SK-N-SH (cell line): ENCODE measurements at regions not wholly inside any gene's neighbourhood (a gene's known extent, or its start where the extent isn't known, plus 50 kb on each side); places are given as distances from the start of the nearest gene placed in this dataset.

Experiments used
- CTCF ChIA-PET: fragments of 300-600, 350-600 bp; formaldehyde crosslinking; extraction: SDS; loops from one replicate; lab custom pipeline; 2021; lab: Yijun Ruan, JAX
- POLR2A ChIA-PET: fragments of 350-600 bp; sonication (Branson Sonifier 250); formaldehyde crosslinking; extraction: SDS; loops from one replicate; lab custom pipeline; 2020; ENCODE audit warnings: antibody characterized with exemption, inconsistent platforms; lab: Yijun Ruan, JAX
- DNase-seq: peaks from one replicate; pipeline ENCODE4 v3.0.0; 2012
- H2AFZ ChIP-seq: fragments of 200-600 bp; sonication (generic); 2 replicates; pipeline ENCODE4 v1.8.1; 2016; ENCODE audit warnings: antibody characterized with exemption, mild to moderate bottlenecking, low read depth
- H3F3A ChIP-seq: fragments of 200-600 bp; sonication (generic); replicated peaks from 2 replicates; pipeline ENCODE3; 2016; ENCODE audit warnings: antibody characterized with exemption, mild to moderate bottlenecking; ENCODE audit not compliant: insufficient read depth
- H3K27ac ChIP-seq, 2 experiments: fragments of 200-500 bp in 1 of 2; fragments of 200-600 bp in 1 of 2; sonication (Bioruptor generic) in 1 of 2; sonication (generic), shearing (Covaris generic) in 1 of 2; 2 replicates each; pipeline versions ENCODE4 v1.5.1 to v1.6.1; 2014 to 2016; ENCODE audit warnings: low read depth in 2 of 2, inconsistent platforms in 1 of 2, low read length in 1 of 2, mild to moderate bottlenecking in 1 of 2, mixed read lengths in 1 of 2
- H3K27me3 ChIP-seq: fragments of 200-600 bp; sonication (generic), shearing (Covaris generic); 2 replicates; pipeline ENCODE4 v1.6.1; 2016; ENCODE audit warnings: mixed run types; ENCODE audit not compliant: insufficient read depth
- H3K36me3 ChIP-seq, 2 experiments: fragments of 200-500 bp in 1 of 2; fragments of 200-600 bp in 1 of 2; sonication (Bioruptor generic) in 1 of 2; sonication (generic) in 1 of 2; replicated peaks in 1 of 2; 2 replicates each; pipeline versions ENCODE3 to v1.5.1; 2014 to 2016; ENCODE audit warnings: low read length in 1 of 2, mild to moderate bottlenecking in 1 of 2; ENCODE audit not compliant: insufficient read depth in 2 of 2, control insufficient read depth in 1 of 2
- H3K4me1 ChIP-seq, 2 experiments: fragments of 200-500 bp in 1 of 2; fragments of 200-600 bp in 1 of 2; sonication (Bioruptor generic) in 1 of 2; sonication (generic), shearing (Covaris generic) in 1 of 2; 2 replicates each; pipeline versions ENCODE4 v1.5.1 to v1.6.1; 2014 to 2016; ENCODE audit warnings: low read depth in 1 of 2, low read length in 1 of 2, mixed run types in 1 of 2; ENCODE audit not compliant: insufficient read depth in 2 of 2, control insufficient read depth in 1 of 2
- H3K4me2 ChIP-seq: fragments of 200-600 bp; sonication (generic), shearing (Covaris generic); 2 replicates; pipeline ENCODE4 v1.6.1; 2017; ENCODE audit warnings: mixed run types
- H3K4me3 ChIP-seq, 2 experiments: fragments of 200-500 bp in 1 of 2; fragments of 200-600 bp in 1 of 2; sonication (Bioruptor generic) in 1 of 2; sonication (generic), shearing (Covaris generic) in 1 of 2; 2 replicates each; pipeline versions ENCODE4 v1.5.1 to v1.8.1; 2014 to 2016; ENCODE audit warnings: low read depth in 2 of 2, inconsistent platforms in 1 of 2, low read length in 1 of 2, mild to moderate bottlenecking in 1 of 2, mixed read lengths in 1 of 2, moderate library complexity in 1 of 2
- H3K79me2 ChIP-seq: fragments of 200-600 bp; sonication (generic); 2 replicates; pipeline ENCODE4 v1.8.1; 2017; ENCODE audit warnings: mild to moderate bottlenecking; ENCODE audit not compliant: insufficient read depth
- H3K9ac ChIP-seq: fragments of 200-600 bp; sonication (generic); 2 replicates; pipeline ENCODE4 v1.6.1; 2017; ENCODE audit warnings: mixed run types
- H3K9me2 ChIP-seq: fragments of 200-600 bp; sonication (generic); 2 replicates; pipeline ENCODE4 v1.6.1; 2017; ENCODE audit warnings: mixed run types
- H3K9me3 ChIP-seq: fragments of 200-600 bp; sonication (generic); 2 replicates; pipeline ENCODE4 v1.6.1; 2017; ENCODE audit warnings: mixed run types, mild to moderate bottlenecking, moderate library complexity
- H4K20me1 ChIP-seq: fragments of 200-600 bp; sonication (generic); 2 replicates; pipeline ENCODE4 v1.6.1; 2017; ENCODE audit warnings: mild to moderate bottlenecking, mixed run types; ENCODE audit not compliant: insufficient read depth
- CHD2 ChIP-seq: fragments of 150-350 bp; IDR thresholded peaks from 2 replicates; pipeline ENCODE4 v1.6.1; 2018; ENCODE audit warnings: low read length; ENCODE audit not compliant: partially characterized antibody
- CTCF ChIP-seq: fragments of 200-600 bp; sonication (generic); IDR thresholded peaks from 2 replicates; pipeline ENCODE4 v1.6.1; 2017; ENCODE audit warnings: antibody characterized with exemption, mild to moderate bottlenecking, moderate library complexity
- ELF1 ChIP-seq: IDR thresholded peaks from 2 replicates; pipeline ENCODE4 v1.4.0; 2012
- FOXM1 ChIP-seq: IDR thresholded peaks from 2 replicates; pipeline ENCODE4 v1.4.0; 2012; ENCODE audit warnings: low read depth, mild to moderate bottlenecking
- GABPA ChIP-seq: IDR thresholded peaks from 2 replicates; pipeline ENCODE4 v1.4.0; 2012; ENCODE audit warnings: low read depth, mild to moderate bottlenecking
- GATA2 ChIP-seq: sonication (generic); formaldehyde crosslinking; IDR thresholded peaks from 2 replicates; pipeline ENCODE4 v1.5.0; 2020; ENCODE audit warnings: mild to moderate bottlenecking, missing genetic modification reagents
- JUND ChIP-seq: IDR thresholded peaks from 2 replicates; pipeline ENCODE4 v1.4.0; 2012
- MAX ChIP-seq: IDR thresholded peaks from 2 replicates; pipeline ENCODE4 v1.4.0; 2012; ENCODE audit warnings: low read depth
- NFIC ChIP-seq: IDR thresholded peaks from 2 replicates; pipeline ENCODE4 v1.4.0; 2012; ENCODE audit warnings: borderline replicate concordance
- PBX3 ChIP-seq: IDR thresholded peaks from 2 replicates; pipeline ENCODE4; 2012
- POLR2AphosphoS5 ChIP-seq: IDR thresholded peaks from 2 replicates; pipeline ENCODE4 v1.6.1; 2012; ENCODE audit warnings: low read depth, low read length
- REST ChIP-seq: IDR thresholded peaks from 2 replicates; pipeline ENCODE4 v1.6.1; 2012; ENCODE audit warnings: mild to moderate bottlenecking, low read depth, low read length, moderate library complexity
- SMC3 ChIP-seq: IDR thresholded peaks from 2 replicates; pipeline ENCODE4 v1.6.1; 2012; ENCODE audit warnings: low read depth, low read length, improper control_type of control experiment
- TAF1 ChIP-seq: IDR thresholded peaks from 2 replicates; pipeline ENCODE4 v1.6.1; 2012; ENCODE audit warnings: low read depth, mild to moderate bottlenecking, low read length, moderate library complexity, borderline replicate concordance
- TCF12 ChIP-seq: IDR thresholded peaks from 2 replicates; pipeline ENCODE4 v1.4.0; 2012
- USF1 ChIP-seq: IDR thresholded peaks from 2 replicates; pipeline ENCODE4 v1.4.0; 2012; ENCODE audit warnings: low read depth, borderline replicate concordance
- USF2 ChIP-seq: fragments of 150-350 bp; IDR thresholded peaks from 2 replicates; pipeline ENCODE4 v1.6.1; 2017; ENCODE audit warnings: antibody characterized with exemption, low read length, low read depth, borderline replicate concordance
- ZBTB33 ChIP-seq: IDR thresholded peaks from 2 replicates; pipeline ENCODE4 v1.4.0; 2012; ENCODE audit warnings: low read depth, borderline replicate concordance
- WGBS: methylation state at CpG from one replicate; pipeline ENCODE4 v1.1.6; 2017; ENCODE audit warnings: low lambda C conversion rate; 5-methylcytosine and 5-hydroxymethylcytosine counted together

- no peak overlapping the region for H3K9ac ChIP-seq
- 54% methylated on average over 3 of the region's 3 CpGs for WGBS
- ChIA-PET CTCF (interaction anchor here (2.4 kb wide), 1 partner anchor 196 kb away, joined by 6 read pairs; no protein-coding TSS in a partner anchor), POLR2A (no interaction called here)
- H3K4me2 ChIP-seq = no peak overlapping the region
- H3F3A ChIP-seq = no peaks in the 10 kb centered on the region
- H3K79me2 ChIP-seq = no peaks in the 10 kb centered on the region
- H3K4me1 ChIP-seq = no peaks in the 10 kb centered on the region
- H3K27ac ChIP-seq = no peak overlapping the region
- no peak for DNase-seq
- no peaks in the 10 kb centered on the region for H3K27me3 ChIP-seq
- H2AFZ ChIP-seq = no peak overlapping the region
- no peaks in the 10 kb centered on the region for H3K9me3 ChIP-seq
- H3K36me3 ChIP-seq = no peaks in the 10 kb centered on the region
- H3K9me2 ChIP-seq = no peaks in the 10 kb centered on the region
- no peak for TF ChIP-seq CTCF
- TF ChIP-seq FOXM1 = no peak
- TF ChIP-seq USF2 = no peak
- TF ChIP-seq CHD2 = no peak
- TF ChIP-seq NFIC = no peak
- no peak for TF ChIP-seq TAF1
- no peak for TF ChIP-seq GATA2 (CRISPR knock-in tag)
- TF ChIP-seq ZBTB33 = no peak
- no peak for TF ChIP-seq MAX
- TF ChIP-seq ELF1 = no peak
- no peak for TF ChIP-seq USF1
- no peaks in the 10 kb centered on the region for H4K20me1 ChIP-seq
- H3K4me3 ChIP-seq = no peak overlapping the region
These were observed 114.9 kb upstream of the GPRIN3 start for GRCh38 chr4:89422441-89422990.

GRCh38 chr4:89420507-89420906 lies 112.9 kb upstream of the GPRIN3 start:
- 100% methylated on average over 2 of the region's 2 CpGs for WGBS
- TF ChIP-seq JUND (no peak), GABPA (no peak), SMC3 (no peak), TCF12 (no peak), REST (no peak), PBX3 (no peak), USF1 (no peak), POLR2AphosphoS5 (no peak)

More at GRCh38 chr4:89420507-89420906, 112.9 kb upstream of the GPRIN3 start:
- CTCF ChIA-PET = no interaction called here
- Histone ChIP-seq H3K79me2 (no peaks in the 10 kb centered on the region), H3K36me3 (no peaks in the 10 kb centered on the region), H3K4me1 (no peaks in the 10 kb centered on the region), H3K27ac (no peak overlapping the region), H3K4me2 (no peak overlapping the region), H3K4me3 (no peak overlapping the region), H3K9me3 (no peaks in the 10 kb centered on the region), H3K9ac (no peak overlapping the region), H3F3A (no peaks in the 10 kb centered on the region), H3K9me2 (no peaks in the 10 kb centered on the region), H4K20me1 (no peaks in the 10 kb centered on the region), H3K27me3 (no peaks in the 10 kb centered on the region), H2AFZ (no peak overlapping the region)
- DNase-seq = no peak
- POLR2A ChIA-PET = no interaction called here
